VCaP (cell line): ENCODE measurements at regions not wholly inside any gene's neighbourhood (a gene's known extent, or its start where the extent isn't known, plus 50 kb on each side); places are given as distances from the start of the nearest gene placed in this dataset.

ENCODE experiments used
- H3K27ac ChIP-seq: fragments of 450-650 bp; 2 replicates; pipeline ENCODE4 v1.5.1; 2017
- TF ChIP-seq, protein P1 (sequence below): fragments of 450-650 bp; conservative IDR thresholded peaks from 2 replicates; pipeline ENCODE4 v1.5.1; 2017; ENCODE audit warnings: mild to moderate bottlenecking, moderate library complexity

- TF ChIP-seq, protein P1, sequence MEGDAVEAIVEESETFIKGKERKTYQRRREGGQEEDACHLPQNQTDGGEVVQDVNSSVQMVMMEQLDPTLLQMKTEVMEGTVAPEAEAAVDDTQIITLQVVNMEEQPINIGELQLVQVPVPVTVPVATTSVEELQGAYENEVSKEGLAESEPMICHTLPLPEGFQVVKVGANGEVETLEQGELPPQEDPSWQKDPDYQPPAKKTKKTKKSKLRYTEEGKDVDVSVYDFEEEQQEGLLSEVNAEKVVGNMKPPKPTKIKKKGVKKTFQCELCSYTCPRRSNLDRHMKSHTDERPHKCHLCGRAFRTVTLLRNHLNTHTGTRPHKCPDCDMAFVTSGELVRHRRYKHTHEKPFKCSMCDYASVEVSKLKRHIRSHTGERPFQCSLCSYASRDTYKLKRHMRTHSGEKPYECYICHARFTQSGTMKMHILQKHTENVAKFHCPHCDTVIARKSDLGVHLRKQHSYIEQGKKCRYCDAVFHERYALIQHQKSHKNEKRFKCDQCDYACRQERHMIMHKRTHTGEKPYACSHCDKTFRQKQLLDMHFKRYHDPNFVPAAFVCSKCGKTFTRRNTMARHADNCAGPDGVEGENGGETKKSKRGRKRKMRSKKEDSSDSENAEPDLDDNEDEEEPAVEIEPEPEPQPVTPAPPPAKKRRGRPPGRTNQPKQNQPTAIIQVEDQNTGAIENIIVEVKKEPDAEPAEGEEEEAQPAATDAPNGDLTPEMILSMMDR, result no peak
- no peak overlapping the region for H3K27ac ChIP-seq
These were observed 1247.8 kb upstream of the NXPH2 start for GRCh38 chr2:140027966-140028365.

DNA sequence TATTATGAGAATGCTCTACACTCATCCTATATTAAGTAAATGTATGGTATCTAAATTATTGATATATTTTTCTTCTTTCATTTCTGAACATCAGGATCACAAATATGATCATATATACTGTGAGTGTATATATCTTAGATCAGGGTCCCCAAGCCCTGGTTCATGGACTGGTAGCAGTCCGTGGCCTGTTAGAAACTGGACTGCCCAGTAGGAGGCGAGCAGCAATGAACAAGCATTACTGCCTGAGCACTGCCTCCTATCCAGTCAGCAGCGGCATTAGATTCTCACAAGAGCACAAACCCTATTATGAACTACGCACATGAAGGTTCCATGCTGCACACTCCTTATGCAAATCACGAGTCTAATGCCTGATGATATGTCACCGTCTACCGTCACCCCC is 1247.1 kb upstream of the NXPH2 start:
- H3K27ac ChIP-seq, result no peak overlapping the region
- TF ChIP-seq, protein P1, result no peak

- H3K27ac ChIP-seq, result no peak overlapping the region
- TF ChIP-seq, protein P1, result no peak
These were observed 1243.1 kb upstream of the NXPH2 start for GRCh38 chr2:140023291-140023690.

DNA sequence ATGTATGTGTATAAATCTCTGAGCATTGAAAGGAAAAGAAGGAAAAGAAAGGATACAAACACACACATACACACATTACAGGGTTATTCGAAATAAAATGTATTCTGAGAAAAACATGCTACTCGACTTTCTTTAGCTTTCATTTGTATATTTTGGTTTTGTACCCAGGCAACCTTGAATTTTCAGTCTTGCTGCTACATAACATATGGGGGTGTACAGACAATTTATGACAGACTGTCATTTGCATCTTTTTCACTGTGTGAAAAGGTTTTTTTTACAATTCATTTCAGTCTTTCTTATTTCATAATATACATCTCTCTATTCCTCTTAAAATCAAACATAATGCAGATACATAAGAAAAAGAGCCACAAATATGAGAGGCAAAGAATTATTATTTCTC is 1238.4 kb upstream of the NXPH2 start:
- TF ChIP-seq, protein P1, result no peak

DNA sequence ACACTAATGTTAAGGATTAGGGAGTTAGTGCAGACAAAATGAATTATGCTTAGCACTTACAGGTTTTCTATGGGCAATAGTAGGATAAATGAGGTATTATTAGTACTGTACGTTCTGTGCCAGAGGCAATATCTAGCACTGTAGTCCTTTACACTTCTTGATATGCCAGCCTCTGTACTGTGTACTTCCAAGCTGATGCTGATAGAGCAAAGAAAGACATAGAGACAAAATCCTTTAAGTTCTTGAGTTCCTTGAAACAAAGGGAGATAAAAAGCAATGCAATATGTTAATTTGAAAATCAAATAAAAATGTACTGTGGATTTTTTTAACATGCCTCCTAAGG is 1234.0 kb upstream of the NXPH2 start:
- TF ChIP-seq, protein P1, result no peak
- no peak overlapping the region for H3K27ac ChIP-seq

More for the DNA sequence above, 1238.4 kb upstream of the NXPH2 start:
- no peak overlapping the region for H3K27ac ChIP-seq

- TF ChIP-seq, protein P1, result no peak
- no peak overlapping the region for H3K27ac ChIP-seq
These were observed 1233.5 kb upstream of the NXPH2 start for GRCh38 chr2:140013545-140014203.

DNA sequence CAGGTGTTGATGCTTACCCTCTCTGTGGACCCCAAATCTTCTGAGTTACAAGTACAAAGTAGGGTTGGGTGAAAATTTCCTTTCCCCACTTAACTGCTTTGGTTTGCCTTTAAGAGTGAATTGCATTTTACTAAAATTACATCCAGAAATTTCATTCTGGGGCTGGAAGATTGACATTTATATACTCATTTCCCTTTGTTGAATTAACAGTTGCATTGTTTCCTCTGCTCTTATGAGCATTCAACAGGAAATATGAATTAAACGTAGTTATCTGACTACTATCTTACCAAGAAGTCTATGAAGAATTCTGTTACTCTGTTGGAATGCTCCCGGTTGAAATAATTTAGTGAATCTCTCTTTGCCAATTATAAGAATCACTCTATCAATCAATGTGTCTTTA is 1231.1 kb upstream of the NXPH2 start:
- TF ChIP-seq, protein P1, result no peak
- H3K27ac ChIP-seq, result no peak overlapping the region
